RWPE1 (cell line): ENCODE measurements at regions not wholly inside any gene's neighbourhood (a gene's known extent, or its start where the extent isn't known, plus 50 kb on each side); places are given as distances from the start of the nearest gene placed in this dataset.
"Not testable (repeated sequence)": the region's sequence is repeated elsewhere in the genome, so short reads cannot be mapped to it uniquely, and the experiment has no call there.

ENCODE experiments used
- CTCF ChIA-PET: fragments of 350-600 bp; sonication (Branson Sonifier 250); formaldehyde crosslinking; extraction: SDS; loops from one replicate; lab custom pipeline; 2021; lab: Yijun Ruan, JAX
- POLR2A ChIA-PET: fragments of 400-600 bp; formaldehyde crosslinking; extraction: SDS; loops from one replicate; lab custom pipeline; 2020; ENCODE audit warnings: antibody characterized with exemption; ENCODE audit not compliant: low non-redundant PET; lab: Yijun Ruan, JAX
- DNase-seq: peaks from one replicate; pipeline ENCODE4 v3.0.0; 2012; ENCODE audit warnings: low spot score
- H3K27ac ChIP-seq: fragments of 450-650 bp; 2 replicates; pipeline ENCODE4 v1.5.1; 2017
- TF ChIP-seq, protein P1 (sequence below): fragments of 450-650 bp; conservative IDR thresholded peaks from 2 replicates; pipeline ENCODE4 v1.5.1; 2017; ENCODE audit warnings: low read depth, mild to moderate bottlenecking

- ChIA-PET CTCF (no interaction called here), POLR2A (no interaction called here)
- TF ChIP-seq, protein P1, sequence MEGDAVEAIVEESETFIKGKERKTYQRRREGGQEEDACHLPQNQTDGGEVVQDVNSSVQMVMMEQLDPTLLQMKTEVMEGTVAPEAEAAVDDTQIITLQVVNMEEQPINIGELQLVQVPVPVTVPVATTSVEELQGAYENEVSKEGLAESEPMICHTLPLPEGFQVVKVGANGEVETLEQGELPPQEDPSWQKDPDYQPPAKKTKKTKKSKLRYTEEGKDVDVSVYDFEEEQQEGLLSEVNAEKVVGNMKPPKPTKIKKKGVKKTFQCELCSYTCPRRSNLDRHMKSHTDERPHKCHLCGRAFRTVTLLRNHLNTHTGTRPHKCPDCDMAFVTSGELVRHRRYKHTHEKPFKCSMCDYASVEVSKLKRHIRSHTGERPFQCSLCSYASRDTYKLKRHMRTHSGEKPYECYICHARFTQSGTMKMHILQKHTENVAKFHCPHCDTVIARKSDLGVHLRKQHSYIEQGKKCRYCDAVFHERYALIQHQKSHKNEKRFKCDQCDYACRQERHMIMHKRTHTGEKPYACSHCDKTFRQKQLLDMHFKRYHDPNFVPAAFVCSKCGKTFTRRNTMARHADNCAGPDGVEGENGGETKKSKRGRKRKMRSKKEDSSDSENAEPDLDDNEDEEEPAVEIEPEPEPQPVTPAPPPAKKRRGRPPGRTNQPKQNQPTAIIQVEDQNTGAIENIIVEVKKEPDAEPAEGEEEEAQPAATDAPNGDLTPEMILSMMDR = no peak
- no peak overlapping the region for H3K27ac ChIP-seq
- no peak for DNase-seq
Measured at GRCh38 chr12:115790526-115790925, 487.0 kb downstream of the MED13L start.

DNA sequence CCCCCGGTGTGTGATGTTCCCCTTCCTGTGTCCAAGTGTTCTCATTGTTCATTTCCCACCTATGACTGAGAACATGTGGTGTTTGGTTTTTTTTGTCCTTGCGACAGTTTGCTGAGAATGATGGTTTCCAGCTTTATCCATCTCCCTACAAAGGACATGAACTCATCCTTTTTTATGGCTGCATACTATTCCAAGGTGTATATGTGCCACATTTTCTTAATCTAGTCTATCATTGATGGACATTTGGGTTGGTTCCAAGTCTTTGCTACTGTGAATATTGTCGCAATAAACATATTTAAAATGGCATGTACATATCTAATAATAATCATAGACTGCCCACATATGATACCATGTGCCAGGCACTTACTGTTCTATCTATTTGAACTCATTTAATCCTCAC, 491.0 kb downstream of the MED13L start:
- CTCF ChIA-PET = not testable (repeated sequence)

GRCh38 chr12:115785548-115785947, 491.9 kb downstream of the MED13L start:
- CTCF ChIA-PET = no interaction called here
- POLR2A ChIA-PET = no interaction called here
- no peak for DNase-seq
- no peak overlapping the region for H3K27ac ChIP-seq
- TF ChIP-seq, protein P1 = no peak

More for the DNA sequence above, 491.0 kb downstream of the MED13L start:
- POLR2A ChIA-PET, H3K27ac ChIP-seq, DNase-seq: not testable (repeated sequence)

- CTCF ChIA-PET = no interaction called here
- TF ChIP-seq, protein P1 = no peak
- POLR2A ChIA-PET = no interaction called here
- no peak for DNase-seq
- H3K27ac ChIP-seq = no peak overlapping the region
Measured at GRCh38 chr12:115776399-115776798, 501.1 kb downstream of the MED13L start.

DNA sequence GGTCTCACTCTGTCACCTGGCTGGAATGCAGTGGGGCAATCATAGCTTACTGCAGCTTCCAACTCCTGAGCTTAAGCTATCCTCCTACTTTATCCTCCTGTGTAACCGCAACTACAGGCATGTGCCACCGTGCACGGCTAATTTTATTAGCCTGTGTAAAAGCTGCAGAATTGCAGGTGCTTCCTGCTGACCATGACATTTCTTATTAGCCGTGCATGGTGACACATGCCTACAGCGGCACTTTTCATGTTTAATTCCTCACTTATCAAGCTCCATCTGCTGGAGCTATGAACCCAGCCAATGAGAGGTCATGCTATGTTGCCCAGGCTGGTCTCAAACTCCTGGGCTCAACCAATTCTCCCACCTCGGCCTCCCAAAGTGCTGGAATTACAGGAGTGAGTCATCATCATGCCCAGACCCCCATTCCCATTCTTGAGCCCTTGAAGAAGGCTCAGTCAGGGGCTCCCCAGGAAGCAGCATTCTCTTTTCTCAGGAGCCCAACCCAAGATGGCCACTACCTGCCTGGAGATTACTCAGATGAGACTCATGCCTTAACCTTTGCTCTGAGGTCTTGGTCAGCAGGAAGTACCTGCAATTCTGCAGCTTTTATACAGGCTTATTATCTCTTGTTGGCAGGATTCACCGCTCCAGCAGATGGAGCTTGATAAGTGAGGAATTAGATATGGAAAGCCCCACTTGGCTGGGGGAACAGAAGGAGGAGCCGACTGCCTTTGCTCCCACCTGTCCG, 503.2 kb downstream of the MED13L start:
- ChIA-PET CTCF (no interaction called here), POLR2A (no interaction called here)
- no peak overlapping the region for H3K27ac ChIP-seq
- no peak for DNase-seq
- TF ChIP-seq, protein P1 = no peak

GRCh38 chr12:115771601-115772000, 505.9 kb downstream of the MED13L start:
- POLR2A ChIA-PET = no interaction called here
- H3K27ac ChIP-seq = no peak overlapping the region
- CTCF ChIA-PET = no interaction called here
- DNase-seq = no peak
- TF ChIP-seq, protein P1 = no peak

GRCh38 chr12:115771065-115771464, 506.4 kb downstream of the MED13L start:
- no peak for DNase-seq
- TF ChIP-seq, protein P1 = no peak; the same call in 1 of the 2 replicates
- POLR2A ChIA-PET = no interaction called here
- H3K27ac ChIP-seq = no peak overlapping the region
- CTCF ChIA-PET = no interaction called here
